ENCODE measurements at regions not wholly inside any gene's neighbourhood (a gene's known extent, or its start where the extent isn't known, plus 50 kb on each side); places are given as distances from the start of the nearest gene placed in this dataset.

DNA sequence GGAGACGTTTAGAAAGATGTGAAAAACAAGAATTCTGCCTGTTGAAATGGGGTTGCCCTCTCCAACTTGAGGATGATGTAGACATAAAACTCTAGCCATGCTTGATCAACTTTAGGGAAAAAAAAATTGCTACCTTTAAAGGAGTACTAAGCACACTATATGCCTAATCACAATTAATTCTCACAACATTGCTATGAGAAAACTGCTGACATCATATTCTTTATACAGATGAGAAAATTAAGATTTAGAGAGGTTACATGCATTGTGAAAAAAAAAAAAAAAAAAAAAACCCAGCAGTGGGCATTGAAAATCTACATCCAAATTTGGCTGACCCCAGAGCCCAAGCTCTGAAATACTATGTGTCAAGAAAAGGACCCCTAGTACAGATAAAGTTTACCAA lies 617.2 kb upstream of the ADGRL2 start (continued):
- TF ChIP-seq, protein P1, sequence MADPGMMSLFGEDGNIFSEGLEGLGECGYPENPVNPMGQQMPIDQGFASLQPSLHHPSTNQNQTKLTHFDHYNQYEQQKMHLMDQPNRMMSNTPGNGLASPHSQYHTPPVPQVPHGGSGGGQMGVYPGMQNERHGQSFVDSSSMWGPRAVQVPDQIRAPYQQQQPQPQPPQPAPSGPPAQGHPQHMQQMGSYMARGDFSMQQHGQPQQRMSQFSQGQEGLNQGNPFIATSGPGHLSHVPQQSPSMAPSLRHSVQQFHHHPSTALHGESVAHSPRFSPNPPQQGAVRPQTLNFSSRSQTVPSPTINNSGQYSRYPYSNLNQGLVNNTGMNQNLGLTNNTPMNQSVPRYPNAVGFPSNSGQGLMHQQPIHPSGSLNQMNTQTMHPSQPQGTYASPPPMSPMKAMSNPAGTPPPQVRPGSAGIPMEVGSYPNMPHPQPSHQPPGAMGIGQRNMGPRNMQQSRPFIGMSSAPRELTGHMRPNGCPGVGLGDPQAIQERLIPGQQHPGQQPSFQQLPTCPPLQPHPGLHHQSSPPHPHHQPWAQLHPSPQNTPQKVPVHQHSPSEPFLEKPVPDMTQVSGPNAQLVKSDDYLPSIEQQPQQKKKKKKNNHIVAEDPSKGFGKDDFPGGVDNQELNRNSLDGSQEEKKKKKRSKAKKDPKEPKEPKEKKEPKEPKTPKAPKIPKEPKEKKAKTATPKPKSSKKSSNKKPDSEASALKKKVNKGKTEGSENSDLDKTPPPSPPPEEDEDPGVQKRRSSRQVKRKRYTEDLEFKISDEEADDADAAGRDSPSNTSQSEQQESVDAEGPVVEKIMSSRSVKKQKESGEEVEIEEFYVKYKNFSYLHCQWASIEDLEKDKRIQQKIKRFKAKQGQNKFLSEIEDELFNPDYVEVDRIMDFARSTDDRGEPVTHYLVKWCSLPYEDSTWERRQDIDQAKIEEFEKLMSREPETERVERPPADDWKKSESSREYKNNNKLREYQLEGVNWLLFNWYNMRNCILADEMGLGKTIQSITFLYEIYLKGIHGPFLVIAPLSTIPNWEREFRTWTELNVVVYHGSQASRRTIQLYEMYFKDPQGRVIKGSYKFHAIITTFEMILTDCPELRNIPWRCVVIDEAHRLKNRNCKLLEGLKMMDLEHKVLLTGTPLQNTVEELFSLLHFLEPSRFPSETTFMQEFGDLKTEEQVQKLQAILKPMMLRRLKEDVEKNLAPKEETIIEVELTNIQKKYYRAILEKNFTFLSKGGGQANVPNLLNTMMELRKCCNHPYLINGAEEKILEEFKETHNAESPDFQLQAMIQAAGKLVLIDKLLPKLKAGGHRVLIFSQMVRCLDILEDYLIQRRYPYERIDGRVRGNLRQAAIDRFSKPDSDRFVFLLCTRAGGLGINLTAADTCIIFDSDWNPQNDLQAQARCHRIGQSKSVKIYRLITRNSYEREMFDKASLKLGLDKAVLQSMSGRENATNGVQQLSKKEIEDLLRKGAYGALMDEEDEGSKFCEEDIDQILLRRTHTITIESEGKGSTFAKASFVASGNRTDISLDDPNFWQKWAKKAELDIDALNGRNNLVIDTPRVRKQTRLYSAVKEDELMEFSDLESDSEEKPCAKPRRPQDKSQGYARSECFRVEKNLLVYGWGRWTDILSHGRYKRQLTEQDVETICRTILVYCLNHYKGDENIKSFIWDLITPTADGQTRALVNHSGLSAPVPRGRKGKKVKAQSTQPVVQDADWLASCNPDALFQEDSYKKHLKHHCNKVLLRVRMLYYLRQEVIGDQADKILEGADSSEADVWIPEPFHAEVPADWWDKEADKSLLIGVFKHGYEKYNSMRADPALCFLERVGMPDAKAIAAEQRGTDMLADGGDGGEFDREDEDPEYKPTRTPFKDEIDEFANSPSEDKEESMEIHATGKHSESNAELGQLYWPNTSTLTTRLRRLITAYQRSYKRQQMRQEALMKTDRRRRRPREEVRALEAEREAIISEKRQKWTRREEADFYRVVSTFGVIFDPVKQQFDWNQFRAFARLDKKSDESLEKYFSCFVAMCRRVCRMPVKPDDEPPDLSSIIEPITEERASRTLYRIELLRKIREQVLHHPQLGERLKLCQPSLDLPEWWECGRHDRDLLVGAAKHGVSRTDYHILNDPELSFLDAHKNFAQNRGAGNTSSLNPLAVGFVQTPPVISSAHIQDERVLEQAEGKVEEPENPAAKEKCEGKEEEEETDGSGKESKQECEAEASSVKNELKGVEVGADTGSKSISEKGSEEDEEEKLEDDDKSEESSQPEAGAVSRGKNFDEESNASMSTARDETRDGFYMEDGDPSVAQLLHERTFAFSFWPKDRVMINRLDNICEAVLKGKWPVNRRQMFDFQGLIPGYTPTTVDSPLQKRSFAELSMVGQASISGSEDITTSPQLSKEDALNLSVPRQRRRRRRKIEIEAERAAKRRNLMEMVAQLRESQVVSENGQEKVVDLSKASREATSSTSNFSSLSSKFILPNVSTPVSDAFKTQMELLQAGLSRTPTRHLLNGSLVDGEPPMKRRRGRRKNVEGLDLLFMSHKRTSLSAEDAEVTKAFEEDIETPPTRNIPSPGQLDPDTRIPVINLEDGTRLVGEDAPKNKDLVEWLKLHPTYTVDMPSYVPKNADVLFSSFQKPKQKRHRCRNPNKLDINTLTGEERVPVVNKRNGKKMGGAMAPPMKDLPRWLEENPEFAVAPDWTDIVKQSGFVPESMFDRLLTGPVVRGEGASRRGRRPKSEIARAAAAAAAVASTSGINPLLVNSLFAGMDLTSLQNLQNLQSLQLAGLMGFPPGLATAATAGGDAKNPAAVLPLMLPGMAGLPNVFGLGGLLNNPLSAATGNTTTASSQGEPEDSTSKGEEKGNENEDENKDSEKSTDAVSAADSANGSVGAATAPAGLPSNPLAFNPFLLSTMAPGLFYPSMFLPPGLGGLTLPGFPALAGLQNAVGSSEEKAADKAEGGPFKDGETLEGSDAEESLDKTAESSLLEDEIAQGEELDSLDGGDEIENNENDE (IDR thresholded peaks at IDR 0.05; ENCODE audit: insufficient replicate concordance, low read length) = no peak
- no peak for TF ChIP-seq YY1 (IDR thresholded peaks at IDR 0.05; ENCODE audit: low read depth, low read length)
- TF ChIP-seq CHD2 (IDR thresholded peaks at IDR 0.05; ENCODE audit: low read length) = no peak
- no peak for TF ChIP-seq GTF2F1 (IDR thresholded peaks at IDR 0.05; ENCODE audit: borderline replicate concordance, low read depth, low read length)
- no peak for TF ChIP-seq EGR1 (IDR thresholded peaks at IDR 0.05; ENCODE audit: borderline replicate concordance, low read depth, low read length)
- TF ChIP-seq PHF8 (conservative IDR thresholded peaks at IDR 0.05; ENCODE audit: low read depth, low read length) = no peak
- no peak for TF ChIP-seq RNF2 (IDR thresholded peaks at IDR 0.05; ENCODE audit: borderline replicate concordance, low read depth, low read length, missing control alignments, poor library complexity, severe bottlenecking)
- TF ChIP-seq SIX5 (IDR thresholded peaks at IDR 0.05; ENCODE audit: low read depth, low read length) = no peak
- no peak for TF ChIP-seq RAD21 (IDR thresholded peaks at IDR 0.05 in 1 of 2, conservative IDR thresholded peaks at IDR 0.05 in 1 of 2; ENCODE audit: low read depth in 2 of 2, low read length in 2 of 2)
- no peak for TF ChIP-seq HDAC2 (IDR thresholded peaks at IDR 0.05; ENCODE audit: borderline replicate concordance in 1 of 2, low read depth in 2 of 2, low read length in 2 of 2)

Measured in H1 (cell line).